ENCODE measurements at regions not wholly inside any gene's neighbourhood (a gene's known extent, or its start where the extent isn't known, plus 50 kb on each side); places are given as distances from the start of the nearest gene placed in this dataset.
"Not testable (repeated sequence)": the region's sequence is repeated elsewhere in the genome, so short reads cannot be mapped to it uniquely, and the experiment has no call there.

DNA sequence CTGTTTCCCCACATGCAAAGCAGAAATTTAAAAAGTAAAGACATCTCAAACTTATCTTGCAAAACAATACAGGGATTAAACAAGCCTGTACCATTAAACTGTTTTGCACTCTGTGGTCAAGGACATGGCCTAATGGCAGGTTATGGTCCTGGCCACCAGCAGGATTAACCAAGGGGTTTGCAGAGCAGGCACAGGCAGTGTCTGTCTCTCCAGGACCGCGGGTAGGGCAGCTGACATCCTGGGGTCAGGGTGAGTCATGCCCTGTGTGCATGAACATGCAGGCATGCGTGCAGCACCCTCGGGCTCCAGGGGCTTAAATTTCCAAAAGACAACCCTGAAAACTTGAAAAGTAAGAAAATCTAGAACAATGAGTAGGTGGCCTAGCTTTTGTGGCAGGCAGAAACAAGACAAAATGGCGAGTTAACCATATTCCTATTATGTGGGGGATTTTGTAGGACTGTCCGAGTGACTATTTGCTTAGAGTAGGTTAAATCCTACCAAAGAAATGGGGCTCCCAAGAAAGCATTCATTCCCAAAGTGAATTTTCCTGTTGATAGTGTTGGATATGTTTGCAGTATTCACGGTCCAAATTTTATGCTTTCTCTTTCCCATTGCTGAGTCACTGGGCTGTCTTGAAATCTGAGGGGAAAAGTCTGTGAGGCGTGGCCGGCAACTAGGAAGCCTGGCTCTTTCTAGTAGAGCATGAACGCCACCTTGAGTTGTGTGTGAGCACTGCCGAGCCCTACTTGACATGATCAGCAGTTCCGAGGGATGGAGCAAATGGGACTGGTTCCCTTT is 158.4 kb upstream of the FAM20A start:
- 0 out of 2 replicates have a peak overlapping the region, but pooled peaks have one; percentile 10 for H3K4me3 ChIP-seq (ENCODE audit: low read depth, low read length)
- TF ChIP-seq, protein P1, sequence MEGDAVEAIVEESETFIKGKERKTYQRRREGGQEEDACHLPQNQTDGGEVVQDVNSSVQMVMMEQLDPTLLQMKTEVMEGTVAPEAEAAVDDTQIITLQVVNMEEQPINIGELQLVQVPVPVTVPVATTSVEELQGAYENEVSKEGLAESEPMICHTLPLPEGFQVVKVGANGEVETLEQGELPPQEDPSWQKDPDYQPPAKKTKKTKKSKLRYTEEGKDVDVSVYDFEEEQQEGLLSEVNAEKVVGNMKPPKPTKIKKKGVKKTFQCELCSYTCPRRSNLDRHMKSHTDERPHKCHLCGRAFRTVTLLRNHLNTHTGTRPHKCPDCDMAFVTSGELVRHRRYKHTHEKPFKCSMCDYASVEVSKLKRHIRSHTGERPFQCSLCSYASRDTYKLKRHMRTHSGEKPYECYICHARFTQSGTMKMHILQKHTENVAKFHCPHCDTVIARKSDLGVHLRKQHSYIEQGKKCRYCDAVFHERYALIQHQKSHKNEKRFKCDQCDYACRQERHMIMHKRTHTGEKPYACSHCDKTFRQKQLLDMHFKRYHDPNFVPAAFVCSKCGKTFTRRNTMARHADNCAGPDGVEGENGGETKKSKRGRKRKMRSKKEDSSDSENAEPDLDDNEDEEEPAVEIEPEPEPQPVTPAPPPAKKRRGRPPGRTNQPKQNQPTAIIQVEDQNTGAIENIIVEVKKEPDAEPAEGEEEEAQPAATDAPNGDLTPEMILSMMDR (IDR thresholded peaks at IDR 0.05; ENCODE audit: control insufficient read depth, extremely low read depth, insufficient read depth) = peak; percentile 99

DNA sequence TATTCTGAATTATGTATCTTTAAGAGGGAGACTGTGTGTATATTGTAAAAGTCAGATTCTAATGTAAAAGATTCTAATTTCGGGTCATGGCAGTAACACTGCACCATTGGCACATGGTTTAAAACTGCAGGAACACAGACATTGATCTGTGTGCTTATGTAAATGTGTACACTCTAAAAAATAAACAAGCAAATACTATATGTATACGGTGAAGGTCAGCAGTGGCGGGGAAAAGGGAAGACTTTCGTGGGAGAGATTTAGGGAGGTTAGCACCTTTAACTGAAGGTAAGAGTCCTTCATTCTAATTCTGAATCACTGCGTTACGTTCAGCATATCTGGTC is 157.8 kb upstream of the FAM20A start:
- TF ChIP-seq, protein P1 (IDR thresholded peaks at IDR 0.05; ENCODE audit: control insufficient read depth, extremely low read depth, insufficient read depth) = no peak
- no peak overlapping the region for H3K4me3 ChIP-seq (ENCODE audit: low read depth, low read length)
- DNase-seq (ENCODE audit: low read depth) = no peak

More for the DNA sequence above, 158.4 kb upstream of the FAM20A start:
- peak; percentile 75 for DNase-seq (ENCODE audit: low read depth)

DNA sequence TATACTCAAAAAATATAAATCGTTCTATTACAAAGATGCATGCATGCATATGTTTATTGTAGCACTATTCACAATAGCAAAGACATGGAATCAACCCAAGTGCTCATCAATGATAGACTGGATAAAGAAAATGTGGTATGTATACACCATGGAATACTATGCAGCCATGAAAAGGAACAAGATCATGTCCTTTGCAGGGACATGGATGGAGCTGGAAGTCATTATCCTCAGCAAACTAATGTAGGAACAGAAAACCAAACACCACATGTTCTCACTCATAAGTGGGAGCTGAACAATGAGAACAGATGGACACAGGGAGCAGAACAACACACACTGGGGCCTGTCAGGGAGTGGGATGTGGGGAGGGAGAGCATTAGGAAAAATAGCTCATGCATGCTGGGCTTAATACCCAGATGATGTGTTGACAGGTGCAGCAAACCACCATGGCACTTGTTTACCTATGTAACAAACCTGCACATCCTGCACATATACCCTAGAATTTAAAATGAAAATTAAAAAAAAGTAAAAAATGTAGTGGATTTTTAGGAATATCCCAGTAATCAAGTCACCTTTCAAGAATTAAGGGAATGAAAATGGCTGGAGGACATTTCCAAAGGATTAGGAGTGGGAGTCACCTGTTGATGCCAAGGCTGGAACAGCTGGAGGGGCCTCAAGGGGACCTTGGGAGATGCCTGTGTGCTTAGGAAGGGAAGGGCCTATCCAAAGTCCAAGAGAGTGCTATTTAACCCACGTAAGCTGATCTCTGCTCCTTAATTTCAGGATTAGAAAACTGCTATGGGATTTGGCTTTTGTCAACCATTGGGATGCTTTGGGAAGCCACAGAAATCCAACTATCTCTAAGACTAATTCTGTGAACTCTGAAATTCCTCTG is 156.9 kb upstream of the FAM20A start:
- DNase-seq (ENCODE audit: low read depth); H3K4me3 ChIP-seq (ENCODE audit: low read depth, low read length): not testable (repeated sequence)

DNA sequence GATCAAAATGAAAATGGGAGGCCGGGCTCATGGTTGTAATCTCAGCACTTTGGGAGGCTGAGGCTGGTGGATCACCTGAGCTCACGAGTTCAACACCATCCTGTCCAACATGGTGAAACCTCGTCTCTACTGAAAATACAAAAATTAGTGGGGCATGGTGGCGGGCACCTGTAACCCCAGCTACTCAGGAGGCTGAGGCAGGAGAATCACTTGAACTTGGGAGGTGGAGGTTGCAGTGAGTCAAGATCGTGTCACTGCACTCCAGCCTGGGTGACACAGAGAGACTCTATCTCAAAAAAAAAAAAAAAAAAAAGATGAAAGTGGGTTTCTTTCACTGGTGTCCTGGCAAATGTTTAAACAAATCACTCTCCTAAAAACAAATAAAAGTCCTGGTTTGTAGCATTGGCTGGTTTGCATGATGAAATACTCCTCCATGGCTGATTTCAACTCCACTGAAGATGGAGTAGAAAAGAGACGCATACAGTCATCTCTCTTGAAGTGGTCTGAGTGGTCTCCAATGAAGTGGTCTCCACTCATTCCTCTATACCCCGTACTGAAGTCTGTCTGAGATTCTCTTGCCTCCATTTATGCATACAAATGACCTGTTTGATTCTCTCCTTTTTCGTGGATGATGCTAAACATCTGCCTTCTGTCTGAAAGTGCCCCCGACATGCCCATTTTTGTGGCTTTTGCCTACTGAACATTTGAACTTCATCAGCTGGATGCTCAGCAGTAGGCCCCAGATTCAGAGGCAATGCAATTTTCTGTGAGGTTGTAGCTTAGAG is 153.0 kb upstream of the FAM20A start:
- no peak overlapping the region for H3K4me3 ChIP-seq (ENCODE audit: low read depth, low read length)
- TF ChIP-seq, protein P1 (IDR thresholded peaks at IDR 0.05; ENCODE audit: control insufficient read depth, extremely low read depth, insufficient read depth) = no peak
- no peak for DNase-seq (ENCODE audit: low read depth)

DNA sequence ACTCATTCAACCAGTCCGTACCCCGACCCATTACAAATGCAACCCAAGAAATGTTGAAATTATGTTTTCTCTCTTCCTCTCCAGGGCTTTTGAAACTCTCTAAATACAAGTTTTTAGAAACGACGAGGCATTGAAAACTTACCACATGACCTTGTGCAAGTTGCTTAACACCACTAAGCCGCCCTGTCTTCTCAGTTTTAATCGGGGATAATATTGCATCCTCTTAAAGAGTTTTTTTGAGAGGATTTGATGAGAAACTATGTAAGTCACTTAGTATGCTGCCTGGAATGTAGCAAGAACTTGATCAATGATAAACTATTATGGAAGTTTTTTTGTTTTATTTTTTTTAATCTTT is 149.0 kb upstream of the FAM20A start:
- H3K4me3 ChIP-seq (ENCODE audit: low read depth, low read length) = no peak overlapping the region
- TF ChIP-seq, protein P1 (IDR thresholded peaks at IDR 0.05; ENCODE audit: control insufficient read depth, extremely low read depth, insufficient read depth) = no peak
- DNase-seq (ENCODE audit: low read depth) = no peak

DNA sequence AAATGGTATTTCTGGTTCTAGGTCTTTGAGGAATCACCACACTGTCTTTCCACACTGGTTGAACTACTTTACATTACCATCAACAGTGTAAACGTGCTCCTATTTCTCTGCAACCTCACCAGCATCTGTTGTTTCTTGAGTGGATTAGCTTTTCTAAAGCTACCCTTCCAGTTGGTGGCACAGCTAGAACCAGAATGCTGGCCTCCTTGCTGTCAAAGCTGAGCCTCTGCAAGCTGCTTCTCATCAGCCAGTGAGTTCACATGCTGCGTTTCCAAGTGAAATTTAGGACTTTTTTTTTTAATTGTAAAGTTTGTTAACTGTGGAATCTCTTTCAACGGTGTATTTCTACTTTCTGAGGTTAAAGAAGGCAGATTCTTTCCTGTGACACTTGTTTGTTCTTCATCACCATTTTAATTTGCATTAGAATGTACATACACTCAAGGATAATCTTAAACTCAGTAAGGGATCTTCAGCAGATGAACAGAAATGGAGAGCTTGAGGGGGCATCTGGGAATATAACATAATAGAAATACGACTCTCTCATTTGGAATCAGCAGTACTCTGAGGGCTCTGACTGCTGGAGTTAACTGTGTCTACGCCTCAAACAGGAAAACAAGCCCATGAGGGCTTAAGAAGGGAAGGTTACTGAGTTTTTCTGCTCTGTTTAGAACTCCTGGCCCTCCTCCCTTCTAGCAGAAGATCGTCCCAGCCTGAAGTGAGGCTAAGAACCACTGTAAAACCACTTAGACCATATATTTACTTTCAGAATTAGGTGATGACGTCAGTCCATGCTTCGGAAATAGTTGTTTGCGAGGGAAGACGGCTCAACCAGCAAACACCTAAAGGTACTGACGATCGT is 148.4 kb upstream of the FAM20A start:
- TF ChIP-seq, protein P1 (IDR thresholded peaks at IDR 0.05; ENCODE audit: control insufficient read depth, extremely low read depth, insufficient read depth) = no peak
- no peak for DNase-seq (ENCODE audit: low read depth)
- H3K4me3 ChIP-seq (ENCODE audit: low read depth, low read length) = no peak overlapping the region
